HL-60 (cell line): ENCODE measurements at regions not wholly inside any gene's neighbourhood (a gene's known extent, or its start where the extent isn't known, plus 50 kb on each side); places are given as distances from the start of the nearest gene placed in this dataset.

Experiments
- CTCF ChIP-seq: IDR thresholded peaks from one replicate; pipeline ENCODE4 v1.5.1; 2011; ENCODE audit warnings: low read length, control low read depth, inconsistent platforms; ENCODE audit not compliant: insufficient read depth
- SPI1 ChIP-seq: IDR thresholded peaks from 2 replicates; pipeline ENCODE4 v1.6.1; 2012; ENCODE audit warnings: low read depth, mild to moderate bottlenecking, borderline replicate concordance

DNA sequence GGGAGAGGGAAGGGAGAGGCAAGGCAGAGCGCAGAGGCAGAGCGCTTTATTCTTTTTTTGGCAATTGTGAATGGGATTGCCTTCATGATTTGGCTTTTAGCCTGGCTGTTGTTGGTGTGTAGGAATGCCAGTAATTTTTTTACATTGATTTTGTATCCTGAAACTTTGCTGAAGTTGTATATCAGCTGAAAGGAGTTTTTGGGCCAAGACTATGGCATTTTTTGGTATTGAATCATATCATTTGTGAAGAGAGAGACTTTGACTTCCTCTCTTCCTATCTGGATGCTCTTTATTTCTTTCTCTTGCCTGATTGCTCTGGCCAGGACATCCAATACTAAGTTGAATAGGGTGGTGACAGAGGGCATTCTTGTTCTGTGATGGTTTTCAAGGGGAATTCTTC lies 291.3 kb downstream of the REEP3 start:
- TF ChIP-seq SPI1 = no peak
- TF ChIP-seq CTCF = no peak
